Motor neuron (in vitro differentiated cells): ENCODE measurements at regions not wholly inside any gene's neighbourhood (a gene's known extent, or its start where the extent isn't known, plus 50 kb on each side); places are given as distances from the start of the nearest gene placed in this dataset.
A peak's percentile ranks its signal among the peaks of the same experiment; 100 is the strongest.

Experiments
- ATAC-seq, 8 experiments: fragments of 200-7000 bp; cut with Tn5 transposase; replicated peaks in 6 of 8; 2 replicates each; pipeline ENCODE4 v1.8.0; 2021; ENCODE audit warnings: mild to moderate bottlenecking in 8 of 8, moderate library complexity in 8 of 8
- H3K27ac ChIP-seq, 2 donors: fragments of 250-450 bp; sonication (Bioruptor Pico); 2 replicates each; pipeline ENCODE4 v1.9.0; 2021; ENCODE audit warnings: antibody characterized with exemption in 2 of 2, mild to moderate bottlenecking in 2 of 2, moderate library complexity in 1 of 2
- H3K4me1 ChIP-seq, 2 donors: fragments of 250-450 bp; sonication (Bioruptor Pico); replicated peaks in 1 of 2; 2 replicates each; pipeline ENCODE4 v1.6.1; 2021; ENCODE audit warnings: antibody characterized with exemption in 2 of 2, mild to moderate bottlenecking in 2 of 2, moderate library complexity in 1 of 2
- H3K4me3 ChIP-seq, 5 donors: fragments of 250-450 bp; sonication (Bioruptor Pico); 2 replicates each; pipeline ENCODE4 v1.9.0; 2021; ENCODE audit warnings: antibody characterized with exemption in 5 of 5, mild to moderate bottlenecking in 5 of 5, moderate library complexity in 4 of 5
- WGBS, 10 experiments: fragments of 450-650 bp; shearing (Covaris generic); methylation state at CpG; one replicate each; pipeline ENCODE4 v1.0.0; 2022; 5-methylcytosine and 5-hydroxymethylcytosine counted together
- in situ Hi-C, 9 experiments: fragments of 400-800 bp; cut with MboI; loops; one replicate each; pipeline ENCODE4 v1.15.0; 2021; ENCODE audit warnings: low sequenced_read_pairs in 9 of 9, low pct_unique_long_range_greater_than_20kb in 2 of 9; ENCODE audit not compliant: unreplicated experiment in 9 of 9

DNA sequence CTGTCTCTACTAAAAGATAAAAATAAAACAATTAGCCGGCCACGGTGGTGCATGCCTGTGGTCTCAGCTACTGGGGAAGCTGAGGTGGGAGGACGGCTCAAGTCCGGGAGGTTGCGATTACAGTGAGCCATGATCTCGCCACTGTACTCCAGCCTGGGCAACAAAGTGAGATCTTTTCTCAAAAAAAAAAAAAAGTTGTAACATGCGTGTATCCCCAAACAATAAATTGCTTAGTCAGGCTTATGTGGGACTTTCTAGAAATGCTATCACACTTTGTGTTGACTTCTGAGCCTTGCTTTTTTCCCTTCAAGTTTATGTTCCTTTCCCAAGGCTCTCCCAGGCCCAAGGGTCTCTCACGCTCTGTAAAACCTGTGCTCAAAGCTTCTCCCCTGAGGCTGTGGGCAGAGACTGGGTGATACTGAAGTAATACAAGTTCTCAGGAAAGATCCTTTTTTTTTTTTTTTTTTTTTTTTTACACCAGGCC, 88.0 kb upstream of the TNS3 start:
- H3K4me1 ChIP-seq = peaks cover 4 to 10% of the 10 kb centered on the region in 2 donors
- peak in 3 of 8 experiments; percentile 6 to 27 (median 10) for ATAC-seq
- in situ Hi-C loops = no loop called here
- no peak overlapping the region for H3K4me3 ChIP-seq
- no peak overlapping the region for H3K27ac ChIP-seq
- WGBS, 10 experiments = 37 to 93% (median 81%) methylated on average over 1 to 7 of the region's 8 CpGs

GRCh38 chr7:47669178-47669891, 87.4 kb upstream of the TNS3 start:
- in situ Hi-C loops = no loop called here
- H3K4me1 ChIP-seq = peaks cover 4 to 10% of the 10 kb centered on the region in 2 donors
- no peak overlapping the region for H3K27ac ChIP-seq
- peak; percentile 61 to 95 (median 86) for ATAC-seq
- WGBS, 10 experiments = 37 to 100% (median 80%) methylated on average over 2 to 10 of the region's 10 CpGs
- no peak overlapping the region for H3K4me3 ChIP-seq

GRCh38 chr7:47666164-47666862, 84.4 kb upstream of the TNS3 start:
- Histone ChIP-seq H3K4me3 (no peak overlapping the region), H3K4me1 (no peaks in the 10 kb centered on the region), H3K27ac (no peak overlapping the region)
- in situ Hi-C loops = no loop called here
- ATAC-seq = peak in 4 of 8 experiments; percentile 14 to 72 (median 35)
- WGBS, 10 experiments = 60 to 100% (median 84%) methylated on average over 2 to 9 of the region's 10 CpGs

GRCh38 chr7:47664650-47665195, 82.8 kb upstream of the TNS3 start:
- WGBS, 10 experiments = 0 to 100% (median 73%) methylated on average over 1 to 3 of the region's 7 CpGs; no CpG with 5 or more reads in 4 of the 10 experiments
- ATAC-seq = no peak
- Histone ChIP-seq H3K4me3 (no peak overlapping the region), H3K27ac (no peak overlapping the region), H3K4me1 (no peaks in the 10 kb centered on the region)
- in situ Hi-C loops = no loop called here

DNA sequence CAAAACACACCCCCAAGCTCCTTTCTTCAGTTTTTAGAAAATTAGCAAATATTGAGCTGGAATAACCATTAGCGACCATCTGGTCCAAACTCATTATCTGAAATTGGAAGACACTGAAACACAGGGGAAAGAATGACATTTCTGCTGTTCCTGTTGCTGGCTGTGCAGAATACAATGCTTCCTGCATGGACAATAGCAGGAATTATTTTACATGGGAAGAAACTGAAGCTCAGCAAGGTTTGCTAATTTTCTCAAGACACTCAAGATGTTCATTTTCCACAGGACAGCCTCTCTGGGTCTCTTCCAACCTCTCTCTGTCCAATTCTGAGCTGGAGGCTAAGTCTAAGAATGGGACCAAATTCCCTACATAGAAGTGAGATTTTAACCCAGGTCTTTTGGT, 81.9 kb upstream of the TNS3 start:
- in situ Hi-C loops = no loop called here
- no peak for ATAC-seq
- H3K4me1 ChIP-seq = no peaks in the 10 kb centered on the region
- 75 to 100% (median 86%) methylated on average over 1 of the region's 1 CpG; no CpG with 5 or more reads in 5 of the 10 experiments for WGBS, 10 experiments
- H3K4me3 ChIP-seq = no peak overlapping the region
- H3K27ac ChIP-seq = no peak overlapping the region

GRCh38 chr7:47663213-47663612, 81.3 kb upstream of the TNS3 start:
- Histone ChIP-seq H3K4me3 (no peak overlapping the region), H3K4me1 (no peaks in the 10 kb centered on the region), H3K27ac (no peak overlapping the region)
- in situ Hi-C loops = no loop called here
- ATAC-seq = no peak
- WGBS, 10 experiments = 14 to 100% (median 88%) methylated on average over 1 to 5 of the region's 5 CpGs; no CpG with 5 or more reads in 1 of the 10 experiments

GRCh38 chr7:47661051-47661714, 79.3 kb upstream of the TNS3 start:
- Histone ChIP-seq H3K27ac (no peak overlapping the region), H3K4me1 (no peaks in the 10 kb centered on the region), H3K4me3 (no peak overlapping the region)
- WGBS, 10 experiments = 35 to 83% (median 58%) methylated on average over 1 to 5 of the region's 7 CpGs; no CpG with 5 or more reads in 2 of the 10 experiments
- no peak for ATAC-seq
- in situ Hi-C loops = no loop called here

DNA sequence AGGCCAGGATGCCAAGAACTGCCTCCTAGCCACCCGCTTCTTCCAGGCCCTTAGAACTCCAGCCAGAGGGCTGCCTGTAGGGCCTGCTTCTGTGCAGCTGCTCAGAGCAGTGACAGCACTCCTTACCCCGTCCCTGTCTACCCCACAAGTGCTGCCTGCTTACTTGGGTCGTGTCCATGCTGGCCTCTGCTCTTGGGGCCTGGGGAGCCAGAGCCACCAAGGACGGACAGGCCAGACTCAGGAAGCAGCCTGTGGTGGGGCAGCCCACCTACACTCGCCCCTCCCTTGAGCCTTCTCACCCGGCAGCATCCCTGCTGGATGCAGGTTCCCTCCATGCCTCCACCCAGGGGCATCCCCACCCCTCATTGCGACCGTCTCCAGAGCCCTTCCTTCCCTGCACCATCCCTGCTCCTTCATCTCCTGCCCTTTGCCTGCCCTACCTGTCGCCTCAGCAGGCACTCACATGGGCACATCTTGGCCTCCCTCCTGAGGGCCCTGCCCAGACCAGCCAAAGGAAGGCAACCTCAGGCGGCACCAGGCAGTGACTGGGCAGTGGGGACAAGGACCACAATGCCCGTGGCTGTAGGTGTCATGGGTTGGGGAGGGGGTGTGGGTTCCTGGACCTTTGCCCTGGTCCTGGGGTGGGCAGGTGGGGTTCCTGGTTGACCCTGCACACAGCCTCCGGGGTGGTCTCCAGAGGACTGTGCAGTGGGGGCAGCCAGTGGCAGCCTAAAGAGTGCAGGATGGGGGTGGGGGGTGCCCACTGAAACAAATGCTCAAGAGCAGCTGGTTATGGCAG, 78.0 kb upstream of the TNS3 start:
- H3K4me1 ChIP-seq = peaks cover 0 to 1% of the 10 kb centered on the region in 2 donors
- in situ Hi-C loops = no loop called here
- WGBS, 10 experiments = 62 to 100% (median 96%) methylated on average over 1 to 7 of the region's 12 CpGs; no CpG with 5 or more reads in 5 of the 10 experiments
- no peak for ATAC-seq
- no peak overlapping the region for H3K27ac ChIP-seq
- H3K4me3 ChIP-seq = no peak overlapping the region

- ATAC-seq = no peak
- Histone ChIP-seq H3K4me3 (no peak overlapping the region), H3K27ac (no peak overlapping the region), H3K4me1 (peaks cover 0 to 5% of the 10 kb centered on the region in 2 donors)
- 90 to 100% (median 100%) methylated on average over 1 to 3 of the region's 8 CpGs; no CpG with 5 or more reads in 5 of the 10 experiments for WGBS, 10 experiments
- in situ Hi-C loops = no loop called here
Measured at GRCh38 chr7:47658886-47659635, 77.2 kb upstream of the TNS3 start.

DNA sequence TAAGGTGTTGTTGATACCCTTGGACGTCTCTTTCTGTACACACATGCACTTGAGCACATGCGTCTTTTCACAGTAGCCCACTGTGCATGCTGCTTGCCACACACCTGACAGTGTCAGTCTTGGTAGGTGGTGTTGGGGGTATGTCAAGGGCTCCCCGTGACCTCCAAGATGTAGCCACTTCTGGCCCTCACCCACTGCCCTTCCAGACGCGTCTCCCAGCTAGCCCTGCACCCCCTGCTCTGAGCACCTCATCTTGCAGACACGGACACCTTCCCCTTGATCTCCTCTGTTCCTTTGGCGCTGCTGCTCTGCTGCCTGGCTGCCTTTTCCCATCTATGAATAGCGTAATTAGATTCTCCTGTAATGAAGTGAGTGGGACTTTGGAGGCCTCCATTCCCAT, 75.2 kb upstream of the TNS3 start:
- H3K4me3 ChIP-seq = no peak overlapping the region
- 20 to 100% (median 90%) methylated on average over 1 to 2 of the region's 8 CpGs; no CpG with 5 or more reads in 6 of the 10 experiments for WGBS, 10 experiments
- H3K27ac ChIP-seq = no peak overlapping the region
- peaks cover 0 to 5% of the 10 kb centered on the region in 2 donors for H3K4me1 ChIP-seq
- in situ Hi-C loops = no loop called here
- ATAC-seq = no peak

DNA sequence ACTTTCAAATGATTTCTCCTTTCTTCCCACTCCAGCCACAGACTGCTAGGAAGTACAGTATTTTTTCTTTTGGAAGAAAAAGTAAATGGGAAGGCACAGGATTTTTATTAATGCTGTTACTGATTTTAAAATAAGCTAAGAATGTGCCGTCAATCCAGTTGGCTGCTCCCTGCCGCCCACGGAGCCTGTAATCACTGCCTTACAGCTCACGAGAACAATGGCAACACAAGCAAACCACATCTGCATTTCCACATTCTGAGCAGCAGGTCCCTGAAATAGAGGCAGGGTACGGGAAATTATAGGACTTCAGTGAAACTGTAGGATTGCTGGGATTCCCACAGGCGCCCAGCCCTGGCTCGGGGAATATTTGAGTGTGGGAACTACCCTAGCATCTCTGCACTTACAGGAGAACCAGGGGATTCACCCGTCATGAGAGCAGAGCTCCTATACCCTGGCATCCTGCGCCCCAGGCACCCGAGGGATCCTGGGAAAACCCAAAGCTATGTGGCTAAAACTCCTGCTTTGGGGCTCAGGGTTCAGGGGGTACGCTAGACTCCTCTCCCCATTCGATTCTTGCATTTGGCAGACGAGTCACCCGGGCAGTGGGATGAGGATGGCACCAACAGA, 72.9 kb upstream of the TNS3 start:
- Histone ChIP-seq H3K27ac (no peak overlapping the region), H3K4me3 (no peak overlapping the region), H3K4me1 (peaks cover 7 to 11% of the 10 kb centered on the region in 2 donors)
- WGBS, 10 experiments = 13 to 80% (median 45%) methylated on average over 1 to 5 of the region's 14 CpGs; no CpG with 5 or more reads in 1 of the 10 experiments
- in situ Hi-C loops = no loop called here
- peak in 1 of 8 experiments; percentile 37 for ATAC-seq
